ENCODE measurements at regions not wholly inside any gene's neighbourhood (a gene's known extent, or its start where the extent isn't known, plus 50 kb on each side); places are given as distances from the start of the nearest gene placed in this dataset.

DNA sequence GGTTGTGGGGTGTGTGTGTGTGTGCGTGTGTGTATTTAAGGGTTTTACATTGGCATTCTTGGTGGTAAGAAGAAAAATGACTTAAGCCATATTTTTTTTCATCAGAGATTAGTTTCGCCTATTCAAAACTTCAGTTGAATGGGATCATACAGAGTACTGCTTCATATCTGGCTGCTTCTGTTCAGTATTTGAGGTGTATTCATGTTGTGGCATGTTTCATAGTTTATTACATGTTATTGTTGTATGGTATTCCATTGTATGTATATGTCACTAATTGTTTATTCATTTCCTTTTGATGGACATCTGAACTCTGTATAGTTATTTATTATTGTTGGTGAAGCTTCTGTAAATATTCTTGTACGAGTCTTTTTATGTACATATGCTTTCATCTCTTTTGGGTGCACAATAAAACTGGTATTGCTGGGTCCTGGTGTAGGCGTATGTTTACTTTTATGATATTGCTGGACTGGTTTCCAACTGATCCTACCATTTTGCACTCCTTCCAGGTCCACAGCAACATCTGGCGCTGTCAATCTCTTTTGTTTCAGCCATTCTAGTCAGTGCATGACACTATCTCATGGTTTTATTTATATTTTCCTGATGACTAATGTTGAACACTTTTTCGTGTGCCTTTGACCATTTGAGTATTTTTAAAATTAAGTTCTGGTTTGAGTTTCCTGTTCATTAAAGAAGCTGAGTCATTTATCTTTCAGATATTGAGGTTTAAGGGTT lies 77.4 kb upstream of the MAF start:
- no peak for DNase-seq

DNA sequence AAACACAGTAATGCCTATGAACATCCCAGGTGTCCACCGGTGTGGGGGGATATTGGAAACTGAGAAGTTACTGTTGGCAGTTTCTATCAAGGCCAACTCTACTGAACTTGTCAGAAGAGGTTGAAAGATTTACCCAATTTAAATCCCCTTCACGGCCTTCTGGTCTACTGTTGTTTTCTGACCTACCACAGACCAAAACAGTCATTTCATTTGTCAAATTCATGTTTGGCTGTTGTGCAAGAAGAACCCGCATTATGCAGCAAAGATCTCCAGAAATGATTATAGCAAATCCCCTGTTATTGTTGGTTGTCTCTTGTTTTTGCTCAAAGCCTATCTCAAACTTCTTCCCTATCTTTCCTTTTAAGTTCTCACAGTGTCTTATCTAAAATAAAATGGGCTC lies 73.1 kb upstream of the MAF start:
- no peak for DNase-seq

DNA sequence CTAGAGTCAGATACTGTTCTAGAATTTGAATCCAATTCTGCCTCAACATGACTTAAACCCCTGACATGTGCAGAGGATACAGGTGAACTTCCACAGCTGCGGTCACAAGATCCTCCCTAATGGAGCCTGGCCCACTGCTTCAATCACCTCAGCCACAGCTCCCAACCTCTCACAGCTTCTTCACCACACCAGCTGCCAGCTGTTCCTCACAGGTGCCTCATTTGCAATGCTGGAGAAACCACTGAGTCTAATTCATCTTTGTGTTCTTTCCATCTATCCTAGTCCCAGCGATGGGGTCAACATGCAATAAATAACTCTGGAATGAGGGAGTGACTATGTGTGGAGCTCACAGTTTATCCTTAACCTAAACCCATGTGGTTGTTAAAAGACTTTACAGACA lies 72.0 kb upstream of the MAF start:
- DNase-seq, result no peak

DNA sequence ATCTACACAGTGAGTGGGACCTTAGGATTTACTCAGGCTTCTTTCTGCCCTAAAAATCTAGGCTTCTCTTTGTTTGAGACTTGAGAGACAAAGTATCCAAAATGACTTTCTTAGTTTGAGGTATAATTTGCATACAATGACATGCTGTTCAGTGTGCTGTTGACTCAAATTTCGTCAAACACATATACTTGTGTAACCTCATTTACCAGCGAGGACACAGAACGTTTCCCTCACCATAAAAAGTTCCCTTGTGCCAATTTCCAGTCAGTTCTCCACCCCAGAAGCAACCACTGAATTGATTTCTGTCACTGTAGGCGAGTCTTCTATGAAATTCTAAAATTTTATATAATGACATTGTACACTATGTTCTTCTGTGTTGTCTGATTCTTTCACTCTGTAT lies 68.0 kb upstream of the MAF start:
- no peak for DNase-seq

DNA sequence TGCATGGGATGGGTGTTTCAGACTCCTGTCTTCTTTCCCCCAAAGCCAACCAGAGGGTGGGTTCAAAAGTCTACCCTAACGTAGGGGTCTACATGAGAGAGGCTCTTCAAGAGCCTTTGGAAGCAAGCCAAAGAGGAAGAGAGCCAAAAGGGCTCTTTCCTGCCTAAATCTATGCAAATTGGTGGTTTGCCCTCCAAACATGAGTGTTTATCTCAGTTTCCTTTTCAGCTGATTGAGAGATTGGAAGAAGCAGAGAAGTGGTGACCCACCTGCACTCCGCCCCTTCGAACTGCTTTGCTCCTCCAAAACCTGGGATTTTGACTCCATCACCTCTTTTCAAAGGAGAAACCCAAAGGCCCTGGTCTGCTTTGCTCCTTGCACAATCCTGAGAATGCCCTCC lies 65.4 kb upstream of the MAF start:
- no peak for DNase-seq

DNA sequence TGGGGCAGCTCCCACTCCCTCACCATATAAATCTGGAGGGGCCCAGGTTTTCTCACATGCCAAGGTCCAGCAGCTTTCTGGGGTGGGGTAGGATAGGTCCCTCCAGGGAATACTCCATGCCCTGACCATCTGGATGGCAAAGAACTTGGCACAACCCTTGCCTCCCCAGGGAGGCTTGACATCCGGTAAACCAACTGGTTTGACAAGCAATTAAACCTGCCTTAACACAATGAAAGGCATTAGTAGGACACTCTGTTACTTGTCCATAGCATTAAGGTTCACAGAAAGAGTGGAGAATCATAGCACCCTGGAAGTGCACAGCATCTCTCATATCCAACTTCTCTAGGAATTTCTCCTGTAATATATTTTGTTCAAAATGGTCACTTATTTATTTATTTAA lies 63.9 kb upstream of the MAF start:
- no peak for DNase-seq

DNA sequence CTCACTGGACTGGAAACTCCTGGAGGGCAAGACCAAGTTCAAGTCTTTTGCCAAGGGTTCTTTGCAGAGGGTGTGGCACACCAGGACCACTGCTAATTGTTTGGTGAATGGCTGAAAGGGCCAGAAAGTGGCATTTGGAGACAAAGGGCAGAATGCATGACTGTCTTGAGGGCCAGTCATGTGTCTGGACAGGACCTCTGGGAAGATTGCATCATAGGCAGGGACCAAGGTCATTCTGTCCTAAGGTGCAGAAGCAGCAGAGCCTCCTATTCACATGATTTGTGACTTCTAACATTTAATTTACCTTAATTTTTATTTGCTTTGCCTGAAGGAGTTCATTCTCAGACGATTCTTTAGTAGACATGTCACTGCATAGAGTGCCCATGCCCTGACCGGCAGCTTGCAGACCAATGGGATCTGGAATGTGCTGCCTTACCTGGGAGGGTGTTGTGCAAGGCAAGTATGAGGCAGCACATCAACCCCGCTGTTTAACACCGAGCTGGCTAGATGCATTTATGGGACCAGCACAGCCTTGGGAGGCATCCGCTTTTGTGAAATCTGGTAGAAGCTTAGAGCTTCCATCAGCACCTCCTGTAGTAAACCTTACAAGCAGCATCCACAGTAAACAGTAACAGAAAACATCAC lies 62.3 kb upstream of the MAF start:
- no peak for DNase-seq

DNA sequence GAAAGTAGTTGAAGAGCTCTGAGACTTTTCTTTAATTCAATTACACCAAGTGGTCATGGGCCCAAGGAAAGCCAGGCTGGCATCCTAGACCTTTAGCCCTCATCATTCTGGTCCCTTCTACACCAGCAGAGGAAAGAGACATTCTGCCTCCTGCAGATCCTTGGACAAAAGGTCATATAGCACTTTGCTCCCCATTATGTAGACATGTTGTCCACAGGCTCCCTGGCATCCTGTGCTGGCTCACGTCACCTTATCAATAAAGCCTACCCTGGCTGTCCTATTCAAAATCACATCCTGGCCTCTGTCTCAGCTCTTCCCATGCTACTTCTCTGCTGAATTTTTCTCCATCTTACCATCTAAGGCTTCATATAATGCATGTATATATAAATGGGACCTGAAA lies 61.6 kb upstream of the MAF start:
- no peak for DNase-seq

DNA sequence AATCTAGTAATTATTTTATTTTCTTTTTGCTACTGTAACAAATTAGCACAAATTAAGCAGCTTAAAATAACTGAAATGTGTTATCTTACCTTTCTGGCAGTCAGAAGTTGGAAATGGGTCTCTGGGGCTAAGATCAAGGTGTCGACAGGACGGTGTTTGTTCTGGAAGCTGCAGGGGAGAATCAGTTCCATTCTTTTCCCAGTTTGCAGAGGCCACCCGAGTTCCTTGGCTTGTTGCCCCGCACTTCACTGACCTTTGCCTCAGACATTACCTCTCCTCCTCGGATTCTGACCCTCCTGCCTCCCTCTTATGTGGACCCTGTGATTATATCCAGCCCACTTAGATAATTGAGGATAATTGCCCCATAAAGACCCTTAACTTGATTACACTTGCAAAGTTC lies 61.0 kb upstream of the MAF start:
- no peak for DNase-seq

DNA sequence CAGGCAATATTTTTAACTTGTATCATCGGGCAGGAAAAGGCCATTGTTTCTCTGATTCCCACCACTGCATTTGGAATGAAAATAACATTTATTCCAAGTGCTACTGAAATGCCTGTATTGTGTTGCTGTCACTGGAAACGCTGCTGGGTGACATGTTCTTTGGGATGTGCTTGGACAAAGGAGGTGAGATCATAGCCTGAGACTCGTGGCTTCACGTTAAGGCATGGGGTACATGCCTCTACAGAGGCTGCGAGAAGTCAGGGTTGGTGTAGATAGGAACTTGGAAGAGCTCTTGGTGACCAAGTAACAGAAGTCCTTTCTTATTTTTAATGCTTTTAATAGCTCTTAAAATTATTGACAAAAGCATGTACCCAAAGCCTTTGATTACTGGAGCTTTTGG lies 58.8 kb upstream of the MAF start:
- no peak for DNase-seq

DNA sequence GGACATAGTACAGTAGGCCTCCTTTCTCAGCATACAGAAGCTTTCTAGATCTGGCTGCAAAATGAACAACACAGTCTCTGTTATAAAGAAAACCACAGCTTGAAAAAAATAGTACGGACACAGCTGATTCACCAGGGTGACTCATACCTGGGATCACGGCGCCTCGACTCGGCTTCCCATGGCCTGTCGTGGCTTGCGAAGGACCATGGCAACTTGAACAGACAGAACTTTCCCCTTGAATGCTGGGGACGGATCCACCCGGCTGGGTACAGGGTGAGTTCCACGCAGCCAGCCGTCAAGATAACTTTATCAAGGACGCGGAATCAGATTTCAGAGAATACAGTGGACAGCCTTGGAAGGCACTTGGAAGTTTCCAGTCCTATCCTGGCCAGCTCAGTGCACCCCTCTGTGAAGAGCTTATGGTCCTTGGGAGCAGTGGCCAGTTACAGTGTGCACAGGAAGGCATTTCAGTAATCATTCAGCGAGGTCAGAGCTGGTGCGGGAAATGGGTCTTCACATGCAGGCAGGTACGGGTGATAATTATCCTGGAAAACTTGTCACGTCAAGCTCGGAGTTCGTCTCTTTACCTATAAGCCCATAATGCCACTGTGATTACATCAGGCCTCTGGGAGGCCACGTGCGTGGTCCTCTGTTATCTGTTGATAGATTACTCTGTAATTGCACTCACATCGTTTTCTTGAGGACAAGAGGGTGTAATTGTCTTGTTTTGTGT lies 57.9 kb upstream of the MAF start:
- DNase-seq, result no peak

DNA sequence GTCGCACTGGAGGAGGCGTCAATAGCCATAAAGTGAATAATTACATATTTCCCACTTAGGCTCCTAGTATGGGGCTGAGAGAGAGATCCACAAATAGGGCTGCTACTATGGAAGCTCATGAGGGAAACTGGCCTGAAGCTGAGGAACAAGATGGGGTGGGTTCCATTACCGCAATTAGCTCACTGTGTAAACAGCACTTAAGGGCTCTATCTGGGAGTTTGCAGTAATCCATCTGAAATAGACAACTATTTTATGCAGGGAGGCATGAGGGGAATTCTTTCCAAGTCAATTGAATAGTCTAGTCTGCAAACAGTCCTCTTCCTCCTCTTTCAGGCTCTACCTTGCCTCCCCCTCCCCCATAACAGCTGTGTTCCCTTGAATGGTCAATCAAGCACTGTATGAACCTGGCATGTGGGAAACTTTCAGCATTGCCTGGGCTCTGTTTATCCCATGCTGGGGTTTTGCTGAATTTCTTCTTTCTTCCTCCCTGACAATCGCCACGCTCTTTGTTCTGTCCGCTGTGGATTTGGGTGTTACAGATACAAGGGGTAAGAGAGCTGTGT lies 56.1 kb upstream of the MAF start:
- no peak for DNase-seq

DNA sequence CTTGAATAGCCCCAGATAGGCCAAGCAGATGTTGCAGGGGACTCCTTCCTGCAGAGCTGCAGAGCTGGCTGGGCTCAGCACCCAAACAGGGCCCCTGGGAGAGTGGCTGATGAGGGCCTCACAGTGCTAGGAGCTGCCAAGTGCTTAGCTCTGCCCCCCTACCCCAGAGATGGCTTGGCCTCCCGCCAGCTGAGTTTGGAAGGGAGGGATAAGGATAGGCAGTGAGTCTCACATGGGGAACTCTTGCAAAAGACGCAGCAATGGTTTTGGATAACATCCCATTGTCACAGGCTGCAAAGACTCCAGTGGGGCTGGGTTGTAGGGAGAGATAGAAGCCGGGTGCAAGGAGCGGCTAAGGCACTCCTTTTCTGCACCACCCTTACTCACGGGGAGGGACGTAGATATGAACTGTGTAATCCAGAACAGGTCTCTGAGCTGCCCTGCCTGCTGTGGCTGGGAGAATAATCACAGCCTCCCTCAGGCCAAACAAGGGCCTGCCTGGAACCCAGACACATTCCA lies 52.9 kb upstream of the MAF start:
- DNase-seq, result no peak

DNA sequence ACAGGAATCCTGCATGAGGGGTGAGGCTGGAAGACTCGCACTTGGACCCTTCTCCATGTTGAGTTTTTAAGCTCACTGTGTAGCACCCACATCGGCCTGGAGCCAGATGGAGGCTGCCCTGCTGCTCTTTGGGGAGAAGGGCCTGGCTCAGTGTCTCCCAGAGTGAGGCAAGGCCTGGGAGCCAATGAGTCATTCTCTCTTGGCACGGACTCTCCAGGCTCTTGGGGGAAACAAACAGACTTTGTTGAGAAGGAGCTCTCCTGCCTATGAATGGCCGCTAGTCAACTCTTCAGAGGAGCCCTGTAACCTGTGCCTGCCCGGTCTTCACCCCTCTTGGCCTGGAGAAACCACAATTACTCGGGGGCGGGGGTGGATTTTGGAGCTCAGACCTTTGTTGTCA lies 50.8 kb upstream of the MAF start:
- DNase-seq, result no peak
